Type B pancreatic cell (in vitro differentiated cells): ENCODE measurements at regions not wholly inside any gene's neighbourhood (a gene's known extent, or its start where the extent isn't known, plus 50 kb on each side); places are given as distances from the start of the nearest gene placed in this dataset.

Source experiments
- DNase-seq: peaks from one replicate; pipeline ENCODE4 v3.0.0; 2021; ENCODE audit warnings: mixed read lengths; ENCODE audit not compliant: unreplicated experiment; ENCODE audit errors: extremely low spot score
- H3K27ac Mint-ChIP-seq: 2 replicates; pipeline ENCODE4 v1.8.0; 2021; ENCODE audit warnings: mild to moderate bottlenecking, mixed read lengths
- H3K27me3 Mint-ChIP-seq: 2 replicates; pipeline ENCODE4 v1.8.0; 2021; ENCODE audit warnings: mixed read lengths
- H3K36me3 Mint-ChIP-seq: 2 replicates; pipeline ENCODE4 v1.8.0; 2021; ENCODE audit warnings: mixed read lengths
- H3K4me1 Mint-ChIP-seq: one replicate; pipeline ENCODE4 v1.8.0; 2021; ENCODE audit warnings: mixed read lengths; ENCODE audit not compliant: unreplicated experiment
- H3K4me3 Mint-ChIP-seq: 2 replicates; pipeline ENCODE4 v1.8.0; 2021; ENCODE audit warnings: mild to moderate bottlenecking, mixed read lengths
- H3K9me3 Mint-ChIP-seq: 2 replicates; pipeline ENCODE4 v1.8.0; 2021; ENCODE audit warnings: mixed read lengths
- CTCF ChIP-seq: fragments of 200-600 bp; sonication (generic); conservative IDR thresholded peaks from 2 replicates; pipeline ENCODE4 v1.5.0; 2021; ENCODE audit warnings: antibody characterized with exemption, mild to moderate bottlenecking

DNA sequence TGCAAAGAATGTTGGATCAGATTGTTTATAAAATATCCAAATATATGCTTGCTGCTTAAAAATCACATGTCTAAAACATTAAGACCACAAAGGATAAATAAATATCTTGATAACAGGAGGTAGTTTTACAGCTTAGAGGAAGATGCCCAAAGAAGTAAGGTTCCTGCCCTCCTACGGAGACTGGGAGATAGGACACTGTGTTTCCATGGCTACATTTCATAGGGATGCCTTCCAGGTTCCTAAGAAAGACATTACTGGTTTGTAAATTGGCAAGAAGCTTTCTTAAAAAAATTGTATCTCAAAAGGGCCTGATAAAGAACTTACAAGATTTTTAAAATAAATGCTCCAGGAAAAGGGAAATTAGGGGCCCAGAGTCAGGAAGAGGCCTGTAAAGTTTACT, 437.2 kb downstream of the HINT1 start:
- Mint-ChIP-seq H3K4me1 (no peaks in the 10 kb centered on the region), H3K27ac (no peak overlapping the region), H3K36me3 (no peaks in the 10 kb centered on the region), H3K4me3 (no peak overlapping the region), H3K9me3 (no peaks in the 10 kb centered on the region), H3K27me3 (peaks cover 3% of the 10 kb centered on the region)
- DNase-seq, result no peak
- no peak for TF ChIP-seq CTCF

- Mint-ChIP-seq H3K27ac (no peak overlapping the region), H3K4me3 (no peak overlapping the region), H3K4me1 (no peaks in the 10 kb centered on the region), H3K36me3 (no peaks in the 10 kb centered on the region), H3K27me3 (peaks cover 3% of the 10 kb centered on the region), H3K9me3 (no peaks in the 10 kb centered on the region)
- DNase-seq, result no peak
- TF ChIP-seq CTCF, result no peak
Observed at GRCh38 chr5:130724658-130725057, 440.4 kb downstream of the HINT1 start.

DNA sequence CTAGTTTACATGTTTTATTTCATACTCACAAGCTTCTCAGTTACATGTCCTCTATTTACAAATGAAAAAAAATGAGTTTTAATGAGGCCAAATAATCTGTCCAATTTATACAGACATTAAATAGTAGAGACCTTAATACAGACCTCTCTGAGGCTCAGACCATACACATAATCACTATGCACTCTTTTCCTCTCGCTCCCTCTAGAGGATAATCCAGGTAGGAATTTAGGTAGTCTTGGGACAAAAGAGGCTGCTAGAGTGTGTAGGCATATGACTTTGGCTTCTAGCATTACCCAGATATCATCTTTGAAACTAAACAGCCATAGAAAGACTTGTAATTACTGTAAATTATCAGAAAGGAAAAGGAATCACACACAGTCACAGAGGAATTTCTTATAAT, 444.7 kb downstream of the HINT1 start:
- Mint-ChIP-seq H3K9me3 (no peaks in the 10 kb centered on the region), H3K27me3 (peaks cover 3% of the 10 kb centered on the region), H3K4me1 (no peaks in the 10 kb centered on the region), H3K36me3 (no peaks in the 10 kb centered on the region), H3K4me3 (no peak overlapping the region), H3K27ac (no peak overlapping the region)
- no peak for DNase-seq
- peak; percentile 71 for TF ChIP-seq CTCF

DNA sequence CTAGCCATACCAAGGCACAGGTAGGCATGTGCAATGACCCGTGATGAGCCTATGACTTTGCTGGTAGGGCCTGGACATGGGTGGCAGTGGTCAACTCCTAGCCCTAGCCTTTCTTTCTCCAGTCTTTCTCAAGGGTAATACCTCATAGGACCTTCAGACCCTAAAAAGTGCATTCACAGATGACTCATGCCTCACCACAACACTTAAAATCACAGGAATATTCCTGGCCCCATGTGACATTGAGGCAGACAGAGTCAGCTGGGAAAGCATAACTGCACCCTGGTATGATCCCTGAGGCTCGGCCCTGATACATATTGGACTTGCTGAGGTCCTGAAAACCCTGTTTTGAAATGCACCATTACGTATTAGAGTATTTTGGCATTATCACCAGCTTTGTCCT, 449.5 kb downstream of the HINT1 start:
- H3K27me3 Mint-ChIP-seq, result no peaks in the 10 kb centered on the region
- H3K27ac Mint-ChIP-seq, result no peak overlapping the region
- no peak for TF ChIP-seq CTCF
- no peak for DNase-seq
- no peak overlapping the region for H3K4me3 Mint-ChIP-seq
- no peaks in the 10 kb centered on the region for H3K36me3 Mint-ChIP-seq
- no peaks in the 10 kb centered on the region for H3K9me3 Mint-ChIP-seq
- peaks cover 4% of the 10 kb centered on the region for H3K4me1 Mint-ChIP-seq

GRCh38 chr5:130714200-130714599, 450.9 kb downstream of the HINT1 start:
- Mint-ChIP-seq H3K27ac (no peak overlapping the region), H3K36me3 (no peaks in the 10 kb centered on the region), H3K4me1 (peaks cover 8% of the 10 kb centered on the region), H3K9me3 (no peaks in the 10 kb centered on the region), H3K27me3 (no peaks in the 10 kb centered on the region), H3K4me3 (no peak overlapping the region)
- no peak for TF ChIP-seq CTCF
- DNase-seq, result no peak

GRCh38 chr5:130712324-130712723, 452.7 kb downstream of the HINT1 start:
- Mint-ChIP-seq H3K36me3 (no peaks in the 10 kb centered on the region), H3K4me3 (no peak overlapping the region), H3K4me1 (peaks cover 8% of the 10 kb centered on the region), H3K9me3 (no peaks in the 10 kb centered on the region), H3K27ac (no peak overlapping the region), H3K27me3 (no peaks in the 10 kb centered on the region)
- no peak for DNase-seq
- TF ChIP-seq CTCF, result no peak
